ENCODE measurements at regions not wholly inside any gene's neighbourhood (a gene's known extent, or its start where the extent isn't known, plus 50 kb on each side); places are given as distances from the start of the nearest gene placed in this dataset.

DNA sequence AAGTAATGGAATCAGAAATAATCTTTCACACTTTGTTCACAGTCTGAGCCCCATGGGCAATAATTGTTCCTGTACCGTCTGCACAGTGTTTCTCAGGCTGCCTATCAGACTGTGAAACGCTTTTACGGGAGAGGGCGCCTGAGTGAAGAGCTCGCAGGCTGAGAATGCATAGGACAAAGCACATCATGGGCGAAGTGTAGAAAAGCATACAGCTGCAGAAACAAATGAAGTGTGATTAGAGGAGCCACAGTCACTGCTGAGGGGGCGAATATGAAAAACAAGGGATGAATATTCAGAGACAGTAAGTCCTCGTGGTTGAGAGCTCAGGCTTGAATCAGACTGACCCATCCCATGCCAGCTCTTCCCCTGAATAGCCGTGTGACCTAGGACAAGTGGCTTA lies 438.4 kb upstream of the DCN start:
- no peak overlapping the region for H3K4me3 ChIP-seq (ENCODE audit: low read depth, low read length)
- no peak for TF ChIP-seq CTCF (IDR thresholded peaks at IDR 0.05; ENCODE audit: insufficient read depth, low read depth, low read length)
- DNase-seq (ENCODE audit: low read depth) = no peak

- no peak overlapping the region for H3K4me3 ChIP-seq (ENCODE audit: low read depth, low read length)
- DNase-seq (ENCODE audit: low read depth) = no peak
- no peak for TF ChIP-seq CTCF (IDR thresholded peaks at IDR 0.05; ENCODE audit: insufficient read depth, low read depth, low read length)
These were observed 437.8 kb upstream of the DCN start for GRCh38 chr12:91620422-91620821.

DNA sequence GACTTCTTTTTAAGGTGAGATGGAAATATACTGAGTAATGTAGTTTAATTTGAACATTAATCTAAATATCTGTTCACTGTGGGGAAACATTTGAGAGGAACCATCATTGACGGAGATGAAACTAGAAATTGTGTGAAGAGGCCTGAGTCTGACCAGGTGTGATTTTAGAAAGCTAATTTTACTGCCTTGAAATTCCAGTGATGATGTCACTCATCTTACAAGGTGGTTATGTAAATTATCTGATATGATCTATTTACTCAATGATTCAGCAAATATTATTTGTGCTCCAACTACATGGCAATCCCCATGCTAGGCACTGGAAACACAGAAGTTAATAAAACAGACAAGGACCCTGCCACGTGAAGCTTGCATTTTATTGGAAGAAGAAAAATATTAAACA lies 435.7 kb upstream of the DCN start:
- no peak overlapping the region for H3K4me3 ChIP-seq (ENCODE audit: low read depth, low read length)
- DNase-seq (ENCODE audit: low read depth) = no peak
- no peak for TF ChIP-seq CTCF (IDR thresholded peaks at IDR 0.05; ENCODE audit: insufficient read depth, low read depth, low read length)

DNA sequence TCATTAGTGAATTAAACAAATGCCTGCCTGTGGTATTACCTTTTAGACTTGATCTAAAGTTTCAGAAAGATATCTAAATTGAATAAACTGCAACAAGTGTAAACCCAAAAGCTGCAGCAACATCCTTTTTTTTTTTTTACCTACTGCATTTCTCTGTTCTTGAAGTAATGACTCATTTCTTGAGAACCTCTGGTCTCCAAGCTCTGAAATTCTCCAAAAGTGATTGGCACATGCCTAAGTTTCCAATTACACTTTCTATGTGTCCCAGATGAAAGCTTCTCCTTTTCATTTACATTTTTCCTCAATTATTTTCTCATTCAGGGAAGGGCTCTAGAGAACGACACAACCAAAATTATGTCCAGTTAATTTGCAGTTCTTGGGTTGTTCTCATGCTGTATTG lies 435.2 kb upstream of the DCN start:
- DNase-seq (ENCODE audit: low read depth) = no peak
- H3K4me3 ChIP-seq (ENCODE audit: low read depth, low read length) = no peak overlapping the region
- no peak for TF ChIP-seq CTCF (IDR thresholded peaks at IDR 0.05; ENCODE audit: insufficient read depth, low read depth, low read length)

- H3K4me3 ChIP-seq (ENCODE audit: low read depth, low read length) = no peak overlapping the region
- TF ChIP-seq CTCF (IDR thresholded peaks at IDR 0.05; ENCODE audit: insufficient read depth, low read depth, low read length) = no peak
- no peak for DNase-seq (ENCODE audit: low read depth)
These were observed 433.8 kb upstream of the DCN start for GRCh38 chr12:91616416-91616815.

DNA sequence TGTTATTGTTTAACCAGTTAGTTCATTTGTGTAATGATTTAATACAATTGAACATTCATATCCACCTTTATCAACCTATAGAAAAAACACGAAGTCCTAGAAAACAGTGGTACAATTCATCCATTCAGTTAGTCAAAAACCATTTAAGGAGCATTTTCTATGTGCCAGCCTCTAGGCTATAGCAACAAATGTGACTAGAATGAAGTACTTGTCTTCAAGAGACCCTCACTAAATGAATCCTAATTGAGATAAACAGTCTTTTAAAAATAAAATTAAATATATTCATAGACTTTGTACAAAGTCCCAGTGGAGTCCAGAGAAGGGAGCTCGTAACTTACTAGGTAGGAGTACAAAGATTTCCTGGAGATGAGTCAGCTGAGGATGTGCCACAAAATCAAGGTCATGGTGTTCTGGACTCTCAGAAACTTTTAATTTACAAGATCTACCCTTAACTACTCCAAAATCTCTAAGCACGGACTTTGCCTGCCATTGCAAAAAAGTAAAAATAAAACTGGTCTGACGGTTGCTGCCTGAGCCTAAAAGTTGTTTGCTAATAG lies 430.7 kb upstream of the DCN start:
- TF ChIP-seq CTCF (IDR thresholded peaks at IDR 0.05; ENCODE audit: insufficient read depth, low read depth, low read length) = no peak
- DNase-seq (ENCODE audit: low read depth) = peak; percentile 26
- no peak overlapping the region for H3K4me3 ChIP-seq (ENCODE audit: low read depth, low read length)

GRCh38 chr12:91610561-91610960 lies 427.9 kb upstream of the DCN start:
- no peak overlapping the region for H3K4me3 ChIP-seq (ENCODE audit: low read depth, low read length)
- TF ChIP-seq CTCF (IDR thresholded peaks at IDR 0.05; ENCODE audit: insufficient read depth, low read depth, low read length) = no peak
- DNase-seq (ENCODE audit: low read depth) = no peak

Data from fibroblast of villous mesenchyme (primary cell).